DND-41 (cell line): ENCODE measurements at regions not wholly inside any gene's neighbourhood (a gene's known extent, or its start where the extent isn't known, plus 50 kb on each side); places are given as distances from the start of the nearest gene placed in this dataset.

ENCODE experiments used
- ATAC-seq: fragments of 200-7000 bp; cut with Tn5 transposase; 3 replicates; pipeline ENCODE4 v1.9.1; 2021; ENCODE audit warnings: low read depth; ENCODE audit not compliant: insufficient read depth
- DNase-seq: peaks from one replicate; pipeline ENCODE4 v3.0.0-alpha.2; 2020
- H2AFZ ChIP-seq: 2 replicates; pipeline ENCODE4 v1.6.0; 2012; ENCODE audit warnings: low read depth, low read length
- H3K27ac ChIP-seq: 2 replicates; pipeline ENCODE4 v1.5.1; 2012; ENCODE audit warnings: low read length, inconsistent platforms
- H3K27me3 ChIP-seq: fragments of 200-600 bp; sonication (generic); 2 replicates; pipeline ENCODE4 v1.6.0; 2012; ENCODE audit warnings: low read length, mild to moderate bottlenecking, inconsistent platforms; ENCODE audit not compliant: insufficient read depth, poor library complexity
- H3K36me3 ChIP-seq: 2 replicates; pipeline ENCODE4 v1.5.1; 2012; ENCODE audit warnings: low read length, inconsistent platforms; ENCODE audit not compliant: insufficient read depth
- H3K4me1 ChIP-seq: 2 replicates; pipeline ENCODE4 v1.5.1; 2012; ENCODE audit warnings: mild to moderate bottlenecking, low read length; ENCODE audit not compliant: insufficient read depth
- H3K4me2 ChIP-seq: 2 replicates; pipeline ENCODE4 v1.6.0; 2012; ENCODE audit warnings: mild to moderate bottlenecking, moderate library complexity, low read length, inconsistent platforms; ENCODE audit not compliant: insufficient read depth
- H3K4me3 ChIP-seq, 2 experiments: fragments of 200-600 bp in 1 of 2; shearing (Covaris generic) in 1 of 2; 2 replicates each; pipeline ENCODE4 v1.5.1; 2012 to 2016; ENCODE audit warnings: inconsistent platforms in 2 of 2, low read length in 2 of 2, mild to moderate bottlenecking in 2 of 2, low read depth in 1 of 2, moderate library complexity in 1 of 2
- H3K79me2 ChIP-seq: 2 replicates; pipeline ENCODE4 v1.6.0; 2012; ENCODE audit warnings: low read length, inconsistent platforms; ENCODE audit not compliant: insufficient read depth
- H3K9ac ChIP-seq: 2 replicates; pipeline ENCODE4 v1.6.0; 2012; ENCODE audit warnings: low read depth, mild to moderate bottlenecking, inconsistent platforms, low read length, moderate library complexity
- H3K9me3 ChIP-seq: 2 replicates; pipeline ENCODE4 v1.5.1; 2012; ENCODE audit warnings: low read length, moderate library complexity, mild to moderate bottlenecking, inconsistent platforms; ENCODE audit not compliant: insufficient read depth, severe bottlenecking
- H4K20me1 ChIP-seq: 2 replicates; pipeline ENCODE4 v1.6.0; 2012; ENCODE audit warnings: low read length; ENCODE audit not compliant: insufficient read depth
- EZH2 ChIP-seq: IDR thresholded peaks from 3 replicates; pipeline ENCODE4 v1.6.1; 2012; ENCODE audit warnings: borderline replicate concordance, low read depth, mild to moderate bottlenecking, moderate library complexity, low read length, inconsistent platforms; ENCODE audit not compliant: severe bottlenecking
- TF ChIP-seq, protein P1 (sequence below): IDR thresholded peaks from 2 replicates; pipeline ENCODE4 v1.5.1; 2012; ENCODE audit warnings: borderline replicate concordance, low read length, moderate library complexity, mild to moderate bottlenecking; ENCODE audit not compliant: poor library complexity, severe bottlenecking; ENCODE audit errors: extremely low read depth

DNA sequence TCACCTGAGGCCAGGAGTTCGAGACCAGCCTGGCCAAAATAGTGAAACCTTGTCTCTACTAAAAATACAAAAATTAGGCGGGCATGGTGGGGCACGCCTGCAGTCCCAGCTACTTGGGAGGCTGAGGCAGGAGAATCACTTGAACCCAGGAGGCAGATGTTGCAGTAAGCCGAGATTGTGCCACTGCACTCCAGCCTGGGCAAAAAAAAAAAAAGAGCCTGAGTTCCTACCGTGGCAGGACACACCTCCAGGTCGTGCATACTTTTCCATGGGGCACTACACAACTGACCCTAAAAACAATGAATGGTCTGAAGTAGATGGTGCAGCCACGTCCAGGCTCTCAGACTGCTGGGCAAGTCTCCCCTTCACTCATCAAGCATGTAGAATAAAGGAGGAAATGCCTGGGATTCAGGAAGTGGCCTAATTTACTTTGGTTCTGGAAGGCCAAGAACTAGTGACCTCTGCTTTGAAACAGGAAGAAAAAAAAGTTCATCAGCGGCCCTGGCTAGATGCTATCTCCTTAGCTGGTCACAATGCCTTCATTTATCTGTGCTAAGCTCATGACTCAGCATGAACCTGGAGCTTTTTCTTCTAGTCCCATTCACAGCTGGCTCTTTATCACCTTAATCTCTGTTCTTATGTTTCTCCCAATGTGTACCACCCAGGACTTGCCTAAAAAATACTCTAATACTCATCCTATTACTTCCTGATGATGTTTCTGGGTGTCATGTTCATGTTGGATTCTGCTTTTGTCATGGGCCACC is 55.8 kb upstream of the OR6J1 start:
- H3K4me3 ChIP-seq, result no peak overlapping the region
- H3K36me3 ChIP-seq, result no peaks in the 10 kb centered on the region
- no peak overlapping the region for H3K27ac ChIP-seq
- no peak overlapping the region for H3K4me2 ChIP-seq
- no peaks in the 10 kb centered on the region for H3K9me3 ChIP-seq
- TF ChIP-seq, protein P1, sequence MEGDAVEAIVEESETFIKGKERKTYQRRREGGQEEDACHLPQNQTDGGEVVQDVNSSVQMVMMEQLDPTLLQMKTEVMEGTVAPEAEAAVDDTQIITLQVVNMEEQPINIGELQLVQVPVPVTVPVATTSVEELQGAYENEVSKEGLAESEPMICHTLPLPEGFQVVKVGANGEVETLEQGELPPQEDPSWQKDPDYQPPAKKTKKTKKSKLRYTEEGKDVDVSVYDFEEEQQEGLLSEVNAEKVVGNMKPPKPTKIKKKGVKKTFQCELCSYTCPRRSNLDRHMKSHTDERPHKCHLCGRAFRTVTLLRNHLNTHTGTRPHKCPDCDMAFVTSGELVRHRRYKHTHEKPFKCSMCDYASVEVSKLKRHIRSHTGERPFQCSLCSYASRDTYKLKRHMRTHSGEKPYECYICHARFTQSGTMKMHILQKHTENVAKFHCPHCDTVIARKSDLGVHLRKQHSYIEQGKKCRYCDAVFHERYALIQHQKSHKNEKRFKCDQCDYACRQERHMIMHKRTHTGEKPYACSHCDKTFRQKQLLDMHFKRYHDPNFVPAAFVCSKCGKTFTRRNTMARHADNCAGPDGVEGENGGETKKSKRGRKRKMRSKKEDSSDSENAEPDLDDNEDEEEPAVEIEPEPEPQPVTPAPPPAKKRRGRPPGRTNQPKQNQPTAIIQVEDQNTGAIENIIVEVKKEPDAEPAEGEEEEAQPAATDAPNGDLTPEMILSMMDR, result no peak
- TF ChIP-seq EZH2, result no peak
- H2AFZ ChIP-seq, result no peak overlapping the region
- no peaks in the 10 kb centered on the region for H4K20me1 ChIP-seq
- DNase-seq (no peak), ATAC-seq (no peak)
- no peak overlapping the region for H3K9ac ChIP-seq
- H3K27me3 ChIP-seq, result peaks cover 25% of the 10 kb centered on the region
- H3K79me2 ChIP-seq, result no peaks in the 10 kb centered on the region
- H3K4me1 ChIP-seq, result no peaks in the 10 kb centered on the region

DNA sequence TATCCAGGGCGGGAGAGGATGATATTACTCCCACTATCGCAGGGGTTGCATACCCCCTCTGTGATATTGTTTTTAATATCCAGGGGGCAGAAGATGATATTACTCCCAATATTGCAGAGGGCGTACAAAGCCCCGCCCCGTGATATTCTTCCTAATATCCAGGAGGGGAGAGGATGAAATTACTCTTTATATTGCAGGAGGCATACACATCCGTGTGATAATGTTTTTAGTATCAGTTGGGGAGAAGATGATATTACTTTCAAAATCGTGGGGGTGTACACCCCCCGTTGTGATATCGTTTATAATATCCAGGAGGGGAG is 52.9 kb upstream of the OXA1L start:
- no peaks in the 10 kb centered on the region for H3K36me3 ChIP-seq
- H3K9ac ChIP-seq, result peak overlapping the region; percentile 40; the same call in 1 of the 2 replicates
- H3K9me3 ChIP-seq, result no peaks in the 10 kb centered on the region
- H4K20me1 ChIP-seq, result no peaks in the 10 kb centered on the region
- H3K79me2 ChIP-seq, result no peaks in the 10 kb centered on the region
- TF ChIP-seq EZH2, result no peak
- TF ChIP-seq, protein P1, result no peak
- H3K4me1 ChIP-seq, result peaks cover 12% of the 10 kb centered on the region
- H3K4me3 ChIP-seq, result peak overlapping the region in 1 of 2 experiments; percentile 49; a peak in 2 of 4 replicates
- H3K27me3 ChIP-seq, result peaks cover 33% of the 10 kb centered on the region
- ATAC-seq, result no peak
- no peak overlapping the region for H3K27ac ChIP-seq
- DNase-seq, result no peak
- H2AFZ ChIP-seq, result peak overlapping the region; percentile 80
- peak overlapping the region; percentile 64 for H3K4me2 ChIP-seq

DNA sequence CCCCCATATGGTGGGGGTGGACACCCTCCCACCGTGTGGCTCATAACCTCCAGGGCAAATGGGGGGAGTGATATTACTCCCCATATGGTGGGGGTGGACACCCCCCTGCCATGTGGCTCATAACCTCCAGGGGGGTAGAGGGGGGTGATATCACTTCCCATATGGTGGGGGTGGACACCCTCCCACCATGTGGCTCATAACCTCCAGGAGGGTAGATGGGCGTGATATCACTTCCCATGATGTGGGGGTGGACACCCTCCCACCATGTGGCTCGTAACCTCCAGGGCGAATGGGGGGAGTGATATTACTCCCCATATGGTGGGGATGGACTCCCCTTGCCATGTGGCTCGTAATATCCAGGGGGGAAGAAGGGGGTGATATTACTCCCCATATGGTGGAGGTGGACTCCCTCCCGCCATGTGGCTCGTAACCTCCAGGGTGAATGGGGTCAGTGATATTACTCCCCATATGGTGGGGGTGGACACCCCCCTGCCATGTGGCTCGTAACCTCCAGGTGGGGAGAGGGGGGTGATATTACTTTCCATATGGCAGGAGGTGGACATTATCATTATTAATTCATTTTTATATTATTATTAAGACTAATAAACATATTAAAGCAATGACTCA is 51.2 kb upstream of the OXA1L start:
- ATAC-seq, result 0 out of 3 replicates have a peak, but pooled peaks have one; percentile 33
- H3K27ac ChIP-seq, result no peak overlapping the region
- H3K4me3 ChIP-seq, result no peak overlapping the region
- H3K9ac ChIP-seq, result no peak overlapping the region
- TF ChIP-seq EZH2, result no peak
- TF ChIP-seq, protein P1, result no peak
- no peaks in the 10 kb centered on the region for H4K20me1 ChIP-seq
- no peaks in the 10 kb centered on the region for H3K36me3 ChIP-seq
- H3K9me3 ChIP-seq, result no peaks in the 10 kb centered on the region
- no peak for DNase-seq
- no peak overlapping the region for H2AFZ ChIP-seq
- H3K4me1 ChIP-seq, result peaks cover 12% of the 10 kb centered on the region
- H3K4me2 ChIP-seq, result no peak overlapping the region
- H3K27me3 ChIP-seq, result peaks cover 33% of the 10 kb centered on the region
- H3K79me2 ChIP-seq, result no peaks in the 10 kb centered on the region
